HepG2 (cell line): ENCODE measurements at regions not wholly inside any gene's neighbourhood (a gene's known extent, or its start where the extent isn't known, plus 50 kb on each side); places are given as distances from the start of the nearest gene placed in this dataset.

Source experiments
- ATAC-seq: fragments of 200-7000 bp; cut with Tn5 transposase; 3 replicates; pipeline ENCODE4 v1.9.1; 2020; ENCODE audit warnings: mild to moderate bottlenecking, moderate library complexity
- BruUV-seq: library from RNA; stranded (reverse); fragments of 400-500 nt; replicated peaks from 2 replicates; lab custom pipeline; 2021; lab: Mats Ljungman, UMichigan
- CTCF ChIA-PET: fragments of 300-600 bp; formaldehyde crosslinking; extraction: SDS; loops from one replicate; lab custom pipeline; 2021; ENCODE audit warnings: low total read pairs, inconsistent platforms, low intra/inter-chr PET ratio; lab: Yijun Ruan, JAX
- POLR2A ChIA-PET: fragments of 350-600 bp; sonication (Branson Sonifier 250); formaldehyde crosslinking; loops from one replicate; lab custom pipeline; 2020; ENCODE audit warnings: antibody characterized with exemption, inconsistent platforms; lab: Yijun Ruan, JAX
- DNase-seq: peaks from one replicate; pipeline ENCODE4 v3.0.0-alpha.2; 2015; ENCODE audit warnings: low spot score
- FAIRE-seq: peaks from 3 replicates; lab custom pipeline; 2011; peaks lifted over from hg19 to GRCh38; lab: Jason Lieb, UNC
- H2AFZ ChIP-seq: one replicate; pipeline ENCODE4 v1.6.1; 2011; ENCODE audit warnings: low read length, inconsistent platforms
- H3K27ac ChIP-seq: fragments of 300-600 bp; 3 replicates; pipeline ENCODE4 v1.8.0; 2011; ENCODE audit warnings: mixed run types, mild to moderate bottlenecking, mixed read lengths, low read length, inconsistent platforms; ENCODE audit not compliant: insufficient read depth; ENCODE audit errors: extremely low read length
- H3K27me3 ChIP-seq, 2 experiments: fragments of 200-600 bp in 1 of 2; 2 replicates in 1 of 2; 3 replicates in 1 of 2; pipeline versions ENCODE4 v1.6.0 to v1.8.0; 2011; ENCODE audit warnings: low read length in 2 of 2, mild to moderate bottlenecking in 2 of 2, moderate library complexity in 2 of 2, inconsistent platforms in 1 of 2; ENCODE audit not compliant: insufficient read depth in 2 of 2, control insufficient read depth in 1 of 2
- H3K36me3 ChIP-seq, 2 experiments: fragments of 200-600 bp in 1 of 2; replicated peaks in 1 of 2; 2 replicates in 1 of 2; 3 replicates in 1 of 2; pipeline versions ENCODE4 v1.5.1 to v1.8.0; 2011; ENCODE audit warnings: low read length in 2 of 2, inconsistent platforms in 1 of 2; ENCODE audit not compliant: insufficient read depth in 2 of 2, control insufficient read depth in 1 of 2
- H3K4me1 ChIP-seq: 2 replicates; pipeline ENCODE4 v1.5.1; 2012; ENCODE audit warnings: low read length, inconsistent platforms; ENCODE audit not compliant: insufficient read depth
- H3K4me2 ChIP-seq: 2 replicates; pipeline ENCODE4 v1.6.0; 2011; ENCODE audit warnings: low read depth, low read length, inconsistent platforms
- H3K4me3 ChIP-seq, 3 experiments: fragments of 200-600 bp in 1 of 3; sonication (generic), shearing (Covaris generic) in 1 of 3; replicated peaks in 1 of 3; 2 replicates each; pipeline ENCODE4 v1.5.1; 2011 to 2016; ENCODE audit warnings: low read length in 3 of 3, inconsistent platforms in 2 of 3, low read depth in 2 of 3, mild to moderate bottlenecking in 2 of 3, control low read depth in 1 of 3, mixed read lengths in 1 of 3; ENCODE audit not compliant: insufficient read depth in 1 of 3
- H3K79me2 ChIP-seq: one replicate; pipeline ENCODE4 v1.6.1; 2011; ENCODE audit warnings: low read length, inconsistent platforms; ENCODE audit not compliant: insufficient read depth
- H3K9ac ChIP-seq: 2 replicates; pipeline ENCODE4 v1.6.0; 2011; ENCODE audit warnings: mild to moderate bottlenecking, low read depth, low read length, inconsistent platforms; ENCODE audit not compliant: insufficient read depth
- H3K9me3 ChIP-seq: 2 replicates; pipeline ENCODE4 v1.5.1; 2012; ENCODE audit warnings: mild to moderate bottlenecking, low read length
- H4K20me1 ChIP-seq: 2 replicates; pipeline ENCODE4 v1.6.0; 2011; ENCODE audit warnings: inconsistent platforms, mild to moderate bottlenecking, low read length, moderate library complexity; ENCODE audit not compliant: insufficient read depth
- CHCHD3 ChIP-seq: sonication (generic); formaldehyde crosslinking; IDR thresholded peaks from 2 replicates; pipeline ENCODE4 v1.8.0; 2022; ENCODE audit warnings: mild to moderate bottlenecking, missing genetic modification reagents, moderate library complexity
- JUND ChIP-seq: sonication (generic); formaldehyde crosslinking; IDR thresholded peaks from 2 replicates; pipeline ENCODE4 v1.8.0; 2022; ENCODE audit warnings: mild to moderate bottlenecking, missing genetic modification reagents
- MAZ ChIP-seq, 2 experiments: sonication (generic) in 1 of 2; formaldehyde crosslinking in 1 of 2; IDR thresholded peaks; 2 replicates each; pipeline versions ENCODE4 v1.5.0 to v1.6.1; 2012 to 2020; ENCODE audit warnings: low read depth in 2 of 2, mild to moderate bottlenecking in 2 of 2, borderline replicate concordance in 1 of 2, improper control_type of control experiment in 1 of 2, low read length in 1 of 2, missing genetic modification reagents in 1 of 2, moderate library complexity in 1 of 2
- MYNN ChIP-seq: sonication (generic); formaldehyde crosslinking; IDR thresholded peaks from 2 replicates; pipeline ENCODE4 v1.4.0; 2020; ENCODE audit warnings: mild to moderate bottlenecking, low read depth, missing genetic modification reagents
- ZFY ChIP-seq: sonication (generic); formaldehyde crosslinking; IDR thresholded peaks from 2 replicates; pipeline ENCODE4 v1.4.0; 2020; ENCODE audit warnings: missing genetic modification reagents
- ZNF510 ChIP-seq: sonication (generic); formaldehyde crosslinking; IDR thresholded peaks from 2 replicates; pipeline ENCODE4 v1.4.0; 2020; ENCODE audit warnings: low read depth, mild to moderate bottlenecking, missing genetic modification reagents
- ZSCAN29 ChIP-seq: sonication (generic); formaldehyde crosslinking; conservative IDR thresholded peaks from 2 replicates; pipeline ENCODE4 v1.4.0; 2020; ENCODE audit warnings: mild to moderate bottlenecking, missing genetic modification reagents
- in situ Hi-C: cut with HindIII; loops from 2 replicates; pipeline ENCODE4 v1.10.0; 2017; ENCODE audit warnings: low pct_unique_long_range_greater_than_20kb; ENCODE audit not compliant: extremely low pct_ligation_motif_present
- intact Hi-C: fragments of 100-400 bp; cut with micrococcal nuclease; formaldehyde crosslinking; loops from one replicate; pipeline ENCODE4 v1.10.0; 2022; ENCODE audit not compliant: unreplicated experiment
- TF ChIP-seq, protein P1 (sequence below): sonication (generic); formaldehyde crosslinking; IDR thresholded peaks from 2 replicates; pipeline ENCODE4 v1.8.1; 2022; ENCODE audit warnings: low read depth, mild to moderate bottlenecking, missing genetic modification reagents
- TF ChIP-seq, protein P2 (sequence below): IDR thresholded peaks from 2 replicates; pipeline ENCODE4 v1.6.1; 2016; ENCODE audit warnings: control low read depth
- TF ChIP-seq, protein P3 (sequence below): sonication (generic); formaldehyde crosslinking; IDR thresholded peaks from 2 replicates; pipeline ENCODE4 v1.5.0; 2020; ENCODE audit warnings: missing genetic modification reagents

DNA sequence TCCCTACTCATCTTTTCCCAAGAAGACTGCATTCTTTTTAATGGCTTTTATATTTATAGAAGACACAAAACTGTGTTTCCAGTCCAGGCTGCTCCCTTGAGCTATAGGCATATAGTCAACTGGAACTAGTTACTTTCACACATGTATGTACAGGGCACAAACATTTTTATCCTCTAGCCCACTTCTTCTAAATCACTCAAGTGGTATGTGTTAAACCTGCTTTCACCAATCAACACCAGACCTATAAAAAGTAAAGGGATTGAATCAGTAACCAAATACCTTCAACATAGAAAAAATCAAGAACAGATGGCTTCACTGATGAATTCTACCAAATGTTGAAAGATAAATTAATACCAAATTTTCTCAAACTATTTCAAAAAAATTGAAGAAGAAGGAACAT, 584.2 kb upstream of the SLITRK1 start:
- in situ Hi-C loops, result no loop called here
- TF ChIP-seq, protein P1, sequence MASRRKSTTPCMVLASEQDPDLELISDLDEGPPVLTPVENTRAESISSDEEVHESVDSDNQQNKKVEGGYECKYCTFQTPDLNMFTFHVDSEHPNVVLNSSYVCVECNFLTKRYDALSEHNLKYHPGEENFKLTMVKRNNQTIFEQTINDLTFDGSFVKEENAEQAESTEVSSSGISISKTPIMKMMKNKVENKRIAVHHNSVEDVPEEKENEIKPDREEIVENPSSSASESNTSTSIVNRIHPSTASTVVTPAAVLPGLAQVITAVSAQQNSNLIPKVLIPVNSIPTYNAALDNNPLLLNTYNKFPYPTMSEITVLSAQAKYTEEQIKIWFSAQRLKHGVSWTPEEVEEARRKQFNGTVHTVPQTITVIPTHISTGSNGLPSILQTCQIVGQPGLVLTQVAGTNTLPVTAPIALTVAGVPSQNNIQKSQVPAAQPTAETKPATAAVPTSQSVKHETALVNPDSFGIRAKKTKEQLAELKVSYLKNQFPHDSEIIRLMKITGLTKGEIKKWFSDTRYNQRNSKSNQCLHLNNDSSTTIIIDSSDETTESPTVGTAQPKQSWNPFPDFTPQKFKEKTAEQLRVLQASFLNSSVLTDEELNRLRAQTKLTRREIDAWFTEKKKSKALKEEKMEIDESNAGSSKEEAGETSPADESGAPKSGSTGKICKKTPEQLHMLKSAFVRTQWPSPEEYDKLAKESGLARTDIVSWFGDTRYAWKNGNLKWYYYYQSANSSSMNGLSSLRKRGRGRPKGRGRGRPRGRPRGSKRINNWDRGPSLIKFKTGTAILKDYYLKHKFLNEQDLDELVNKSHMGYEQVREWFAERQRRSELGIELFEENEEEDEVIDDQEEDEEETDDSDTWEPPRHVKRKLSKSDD (CRISPR knock-in tag), result no peak
- TF ChIP-seq, protein P2, sequence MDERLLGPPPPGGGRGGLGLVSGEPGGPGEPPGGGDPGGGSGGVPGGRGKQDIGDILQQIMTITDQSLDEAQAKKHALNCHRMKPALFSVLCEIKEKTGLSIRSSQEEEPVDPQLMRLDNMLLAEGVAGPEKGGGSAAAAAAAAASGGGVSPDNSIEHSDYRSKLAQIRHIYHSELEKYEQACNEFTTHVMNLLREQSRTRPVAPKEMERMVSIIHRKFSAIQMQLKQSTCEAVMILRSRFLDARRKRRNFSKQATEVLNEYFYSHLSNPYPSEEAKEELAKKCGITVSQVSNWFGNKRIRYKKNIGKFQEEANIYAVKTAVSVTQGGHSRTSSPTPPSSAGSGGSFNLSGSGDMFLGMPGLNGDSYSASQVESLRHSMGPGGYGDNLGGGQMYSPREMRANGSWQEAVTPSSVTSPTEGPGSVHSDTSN (CRISPR knock-in tag), result no peak
- TF ChIP-seq MAZ (IDR thresholded peaks at IDR 0.05; ENCODE audit: borderline replicate concordance, low read depth, low read length), result no peak
- no peak for TF ChIP-seq MAZ (CRISPR knock-in tag; IDR thresholded peaks at IDR 0.05; ENCODE audit: low read depth)

DNA sequence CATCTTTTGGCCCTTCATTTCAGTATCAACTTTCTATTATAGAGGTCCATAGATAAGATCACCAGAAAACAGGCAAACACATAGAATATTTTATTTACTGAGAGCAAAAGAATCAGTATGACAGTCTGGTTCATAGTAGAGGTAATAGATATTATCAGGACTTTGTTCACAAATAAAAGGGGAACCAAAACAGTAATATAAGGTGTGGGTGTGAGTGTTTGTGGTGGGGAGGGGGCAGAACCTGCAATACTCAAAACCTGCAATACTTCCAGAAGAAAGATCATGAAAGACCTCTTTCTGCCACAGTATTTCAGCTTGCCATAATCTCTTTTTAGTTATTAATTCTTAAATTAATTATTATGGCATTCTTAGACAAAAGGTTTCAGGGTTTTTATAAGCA, 578.7 kb upstream of the SLITRK1 start:
- no peak overlapping the region for H3K4me3 ChIP-seq
- H3K9ac ChIP-seq, result no peak overlapping the region
- H3K9me3 ChIP-seq, result peaks cover 18% of the 10 kb centered on the region; the same call in 1 of the 2 replicates
- no peaks in the 10 kb centered on the region for H3K4me1 ChIP-seq
- no peak for ATAC-seq
- POLR2A ChIA-PET, result no interaction called here
- FAIRE-seq, result no peak
- no TSS peak for BruUV-seq
- in situ Hi-C loops (no loop called here), intact Hi-C loops (no loop called here)
- H3K27ac ChIP-seq, result no peak overlapping the region
- CTCF ChIA-PET, result no interaction called here
- no peaks in the 10 kb centered on the region for H3K36me3 ChIP-seq
- no peak overlapping the region for H3K4me2 ChIP-seq
- no peaks in the 10 kb centered on the region for H3K27me3 ChIP-seq
- H3K79me2 ChIP-seq, result no peaks in the 10 kb centered on the region
- H2AFZ ChIP-seq, result no peak overlapping the region
- no peaks in the 10 kb centered on the region for H4K20me1 ChIP-seq
- no peak for DNase-seq
- no peak for TF ChIP-seq ZFY (CRISPR knock-in tag)
- no peak for TF ChIP-seq MYNN (CRISPR knock-in tag)
- TF ChIP-seq, protein P3, sequence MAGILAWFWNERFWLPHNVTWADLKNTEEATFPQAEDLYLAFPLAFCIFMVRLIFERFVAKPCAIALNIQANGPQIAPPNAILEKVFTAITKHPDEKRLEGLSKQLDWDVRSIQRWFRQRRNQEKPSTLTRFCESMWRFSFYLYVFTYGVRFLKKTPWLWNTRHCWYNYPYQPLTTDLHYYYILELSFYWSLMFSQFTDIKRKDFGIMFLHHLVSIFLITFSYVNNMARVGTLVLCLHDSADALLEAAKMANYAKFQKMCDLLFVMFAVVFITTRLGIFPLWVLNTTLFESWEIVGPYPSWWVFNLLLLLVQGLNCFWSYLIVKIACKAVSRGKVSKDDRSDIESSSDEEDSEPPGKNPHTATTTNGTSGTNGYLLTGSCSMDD (CRISPR knock-in tag), result no peak
- TF ChIP-seq ZSCAN29 (CRISPR knock-in tag), result no peak
- no peak for TF ChIP-seq CHCHD3 (CRISPR knock-in tag)
- TF ChIP-seq JUND (CRISPR knock-in tag), result no peak
- TF ChIP-seq ZNF510 (CRISPR knock-in tag), result no peak

More for the DNA sequence above, 584.2 kb upstream of the SLITRK1 start:
- ChIA-PET POLR2A (no interaction called here), CTCF (no interaction called here)
- ATAC-seq, result no peak
- Histone ChIP-seq H3K27me3 (no peaks in the 10 kb centered on the region), H2AFZ (no peak overlapping the region), H3K79me2 (no peaks in the 10 kb centered on the region), H3K9me3 (peaks cover 25% of the 10 kb centered on the region), H3K4me1 (no peaks in the 10 kb centered on the region), H4K20me1 (no peaks in the 10 kb centered on the region), H3K4me2 (no peak overlapping the region), H3K4me3 (no peak overlapping the region), H3K36me3 (no peaks in the 10 kb centered on the region), H3K27ac (no peak overlapping the region), H3K9ac (no peak overlapping the region)
- BruUV-seq, result no TSS peak
- FAIRE-seq, result no peak
- DNase-seq, result no peak
- intact Hi-C loops, result no loop called here
